Esophagus muscularis mucosa (tissue), 3 donors: ENCODE measurements at regions not wholly inside any gene's neighbourhood (a gene's known extent, or its start where the extent isn't known, plus 50 kb on each side); places are given as distances from the start of the nearest gene placed in this dataset.

Experiments
- POLR2AphosphoS5 ChIP-seq, 2 donors: sonication (generic); formaldehyde crosslinking; IDR thresholded peaks; one replicate each; pipeline ENCODE4 v1.6.1; 2017; ENCODE audit warnings: antibody characterized with exemption in 2 of 2
- TF ChIP-seq, protein P1 (sequence below), 3 experiments: fragments of 200-600 bp in 2 of 3; fragments of 450-650 bp in 1 of 3; sonication (generic) in 2 of 3; IDR thresholded peaks; one replicate each; pipeline ENCODE4 v1.5.1; 2017 to 2019; ENCODE audit warnings: antibody characterized with exemption in 3 of 3, mild to moderate bottlenecking in 2 of 3, moderate library complexity in 1 of 3

- TF ChIP-seq, protein P1, sequence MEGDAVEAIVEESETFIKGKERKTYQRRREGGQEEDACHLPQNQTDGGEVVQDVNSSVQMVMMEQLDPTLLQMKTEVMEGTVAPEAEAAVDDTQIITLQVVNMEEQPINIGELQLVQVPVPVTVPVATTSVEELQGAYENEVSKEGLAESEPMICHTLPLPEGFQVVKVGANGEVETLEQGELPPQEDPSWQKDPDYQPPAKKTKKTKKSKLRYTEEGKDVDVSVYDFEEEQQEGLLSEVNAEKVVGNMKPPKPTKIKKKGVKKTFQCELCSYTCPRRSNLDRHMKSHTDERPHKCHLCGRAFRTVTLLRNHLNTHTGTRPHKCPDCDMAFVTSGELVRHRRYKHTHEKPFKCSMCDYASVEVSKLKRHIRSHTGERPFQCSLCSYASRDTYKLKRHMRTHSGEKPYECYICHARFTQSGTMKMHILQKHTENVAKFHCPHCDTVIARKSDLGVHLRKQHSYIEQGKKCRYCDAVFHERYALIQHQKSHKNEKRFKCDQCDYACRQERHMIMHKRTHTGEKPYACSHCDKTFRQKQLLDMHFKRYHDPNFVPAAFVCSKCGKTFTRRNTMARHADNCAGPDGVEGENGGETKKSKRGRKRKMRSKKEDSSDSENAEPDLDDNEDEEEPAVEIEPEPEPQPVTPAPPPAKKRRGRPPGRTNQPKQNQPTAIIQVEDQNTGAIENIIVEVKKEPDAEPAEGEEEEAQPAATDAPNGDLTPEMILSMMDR (IDR thresholded peaks at IDR 0.05) = no peak
- no peak for TF ChIP-seq POLR2AphosphoS5 (IDR thresholded peaks at IDR 0.05)
These were observed 170.8 kb downstream of the INO80D start for GRCh38 chr2:205915130-205915524.
